Cardiac muscle cell (in vitro differentiated cells and primary cell): ENCODE measurements at regions not wholly inside any gene's neighbourhood (a gene's known extent, or its start where the extent isn't known, plus 50 kb on each side); places are given as distances from the start of the nearest gene placed in this dataset.

ENCODE experiments used
- DNase-seq, 2 donors: peaks; one replicate each; pipeline versions ENCODE4 v3.0.0 to v3.0.0-alpha.2; 2010 to 2017; ENCODE audit warnings: low read depth in 1 of 2, low spot score in 1 of 2
- H3K27ac ChIP-seq: fragments of 200-600 bp; sonication (generic); 2 replicates; pipeline ENCODE4 v1.5.1; 2016
- H3K27me3 ChIP-seq: fragments of 200-600 bp; sonication (generic); 2 replicates; pipeline ENCODE4 v1.6.0; 2016; ENCODE audit warnings: control low read depth
- H3K36me3 ChIP-seq: fragments of 200-600 bp; sonication (generic); 2 replicates; pipeline ENCODE4 v1.5.1; 2016; ENCODE audit warnings: control low read depth
- H3K4me1 ChIP-seq: fragments of 200-600 bp; sonication (generic); 2 replicates; pipeline ENCODE4 v1.8.1; 2017; ENCODE audit warnings: low read depth, mild to moderate bottlenecking, mixed run types
- H3K4me3 ChIP-seq: fragments of 200-600 bp; sonication (generic); 2 replicates; pipeline ENCODE4 v1.5.1; 2016; ENCODE audit warnings: mild to moderate bottlenecking
- H3K9me3 ChIP-seq: fragments of 200-600 bp; sonication (generic); 2 replicates; pipeline ENCODE4 v1.5.1; 2017; ENCODE audit warnings: low read depth, mild to moderate bottlenecking, control low read depth
- TF ChIP-seq, protein P1 (sequence below): IDR thresholded peaks from 2 replicates; pipeline ENCODE4 v1.5.1; 2012; ENCODE audit warnings: low read depth, mild to moderate bottlenecking, low read length

DNA sequence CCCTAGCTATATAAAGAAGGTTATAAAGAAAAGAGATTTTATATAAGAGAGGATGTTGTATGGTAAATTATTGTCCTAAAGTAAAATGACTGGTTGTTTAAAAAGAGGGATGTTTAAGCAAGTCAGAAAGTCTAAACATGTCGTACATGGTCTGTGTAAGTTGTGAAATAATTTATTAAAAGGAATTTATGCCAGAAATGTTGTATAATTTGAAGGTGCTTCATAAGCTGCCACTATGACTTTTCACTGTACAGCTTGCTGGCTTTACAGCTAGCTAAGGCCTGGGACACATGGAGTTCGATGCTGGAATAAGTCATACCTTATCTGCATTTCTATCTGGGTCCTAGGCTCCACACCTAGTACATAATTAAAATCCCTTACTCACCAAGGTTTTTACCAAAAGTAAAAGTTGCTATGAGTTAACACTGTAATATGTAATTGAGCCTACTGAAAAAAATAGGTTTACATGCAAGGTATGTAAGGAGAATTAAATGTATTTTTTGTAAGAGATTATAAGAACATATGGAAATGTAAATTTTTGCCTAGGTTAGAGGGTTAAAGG is 59.0 kb upstream of the EDEM3 start:
- TF ChIP-seq, protein P1, sequence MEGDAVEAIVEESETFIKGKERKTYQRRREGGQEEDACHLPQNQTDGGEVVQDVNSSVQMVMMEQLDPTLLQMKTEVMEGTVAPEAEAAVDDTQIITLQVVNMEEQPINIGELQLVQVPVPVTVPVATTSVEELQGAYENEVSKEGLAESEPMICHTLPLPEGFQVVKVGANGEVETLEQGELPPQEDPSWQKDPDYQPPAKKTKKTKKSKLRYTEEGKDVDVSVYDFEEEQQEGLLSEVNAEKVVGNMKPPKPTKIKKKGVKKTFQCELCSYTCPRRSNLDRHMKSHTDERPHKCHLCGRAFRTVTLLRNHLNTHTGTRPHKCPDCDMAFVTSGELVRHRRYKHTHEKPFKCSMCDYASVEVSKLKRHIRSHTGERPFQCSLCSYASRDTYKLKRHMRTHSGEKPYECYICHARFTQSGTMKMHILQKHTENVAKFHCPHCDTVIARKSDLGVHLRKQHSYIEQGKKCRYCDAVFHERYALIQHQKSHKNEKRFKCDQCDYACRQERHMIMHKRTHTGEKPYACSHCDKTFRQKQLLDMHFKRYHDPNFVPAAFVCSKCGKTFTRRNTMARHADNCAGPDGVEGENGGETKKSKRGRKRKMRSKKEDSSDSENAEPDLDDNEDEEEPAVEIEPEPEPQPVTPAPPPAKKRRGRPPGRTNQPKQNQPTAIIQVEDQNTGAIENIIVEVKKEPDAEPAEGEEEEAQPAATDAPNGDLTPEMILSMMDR = no peak
- H3K4me3 ChIP-seq = no peak overlapping the region
- no peak overlapping the region for H3K27ac ChIP-seq
- no peaks in the 10 kb centered on the region for H3K36me3 ChIP-seq
- no peak for DNase-seq
- no peaks in the 10 kb centered on the region for H3K27me3 ChIP-seq
- no peaks in the 10 kb centered on the region for H3K9me3 ChIP-seq
- H3K4me1 ChIP-seq = no peaks in the 10 kb centered on the region

DNA sequence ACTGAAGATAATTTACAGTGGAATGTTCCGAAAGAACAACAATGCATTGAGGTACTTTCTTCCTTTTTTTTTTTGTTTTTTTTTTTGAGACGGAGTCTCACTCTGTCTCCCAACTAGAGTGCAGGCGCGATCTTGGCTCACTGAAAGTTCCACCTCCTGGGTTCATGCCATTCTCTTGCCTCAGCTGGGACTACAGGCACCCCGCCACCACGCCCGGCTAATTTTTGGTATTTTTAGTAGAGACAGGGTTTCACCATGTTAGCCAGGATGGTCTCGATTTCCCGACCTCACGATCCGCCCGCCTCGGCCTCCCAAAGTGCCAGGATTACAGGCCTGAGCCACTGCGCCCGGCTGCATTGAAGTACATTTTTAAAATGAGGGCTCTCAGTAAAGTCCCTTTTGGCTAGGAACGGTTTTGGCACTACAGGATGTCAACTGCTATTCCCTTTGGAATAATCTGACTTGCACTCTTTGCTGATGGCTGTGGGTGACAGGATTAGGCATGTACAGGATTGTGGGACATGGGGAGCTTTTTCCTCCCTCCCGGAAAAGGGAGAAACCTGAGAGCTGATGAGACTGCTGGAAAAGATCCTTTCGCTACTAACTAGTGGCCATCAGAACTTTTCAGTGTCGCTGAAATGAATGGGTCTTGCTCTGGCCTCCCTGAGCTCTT is 56.9 kb upstream of the EDEM3 start:
- Histone ChIP-seq H3K4me1 (no peaks in the 10 kb centered on the region), H3K4me3 (no peak overlapping the region), H3K36me3 (no peaks in the 10 kb centered on the region), H3K9me3 (no peaks in the 10 kb centered on the region), H3K27ac (no peak overlapping the region), H3K27me3 (no peaks in the 10 kb centered on the region)
- TF ChIP-seq, protein P1 = no peak
- DNase-seq = no peak

DNA sequence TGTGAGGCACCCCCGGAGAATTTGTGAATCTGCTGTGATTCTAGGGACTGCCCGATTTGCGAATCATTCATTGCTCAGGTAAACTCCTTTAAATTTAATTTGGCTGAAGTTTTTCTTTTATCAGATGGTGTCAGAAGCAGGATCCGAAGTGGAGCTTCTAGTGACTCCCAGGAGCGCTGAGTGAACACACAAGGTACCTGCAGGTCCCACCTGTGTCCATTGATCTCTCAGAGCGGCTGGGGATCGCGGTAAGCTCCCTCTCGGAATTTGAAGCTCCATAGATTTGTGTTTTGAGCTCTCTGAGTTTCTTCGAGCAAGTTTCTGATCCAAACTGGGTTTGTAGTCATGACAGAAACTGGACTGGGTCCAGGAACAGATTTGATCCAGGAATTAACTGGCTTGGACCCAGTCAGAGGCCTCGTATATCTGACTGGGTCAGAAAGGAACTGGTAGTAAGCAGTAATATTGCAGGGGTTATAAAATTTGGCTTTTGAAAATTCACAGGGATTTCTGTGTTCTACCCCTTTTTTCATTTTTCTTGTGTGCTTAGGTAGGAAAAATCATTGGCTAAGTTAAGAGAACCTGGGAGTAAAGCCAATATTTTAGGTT is 56.2 kb upstream of the EDEM3 start:
- no peaks in the 10 kb centered on the region for H3K36me3 ChIP-seq
- DNase-seq = peak in 1 of 2 donors; percentile 41
- no peak overlapping the region for H3K4me3 ChIP-seq
- no peaks in the 10 kb centered on the region for H3K27me3 ChIP-seq
- H3K27ac ChIP-seq = no peak overlapping the region
- H3K9me3 ChIP-seq = no peaks in the 10 kb centered on the region
- TF ChIP-seq, protein P1 = no peak
- H3K4me1 ChIP-seq = no peaks in the 10 kb centered on the region

DNA sequence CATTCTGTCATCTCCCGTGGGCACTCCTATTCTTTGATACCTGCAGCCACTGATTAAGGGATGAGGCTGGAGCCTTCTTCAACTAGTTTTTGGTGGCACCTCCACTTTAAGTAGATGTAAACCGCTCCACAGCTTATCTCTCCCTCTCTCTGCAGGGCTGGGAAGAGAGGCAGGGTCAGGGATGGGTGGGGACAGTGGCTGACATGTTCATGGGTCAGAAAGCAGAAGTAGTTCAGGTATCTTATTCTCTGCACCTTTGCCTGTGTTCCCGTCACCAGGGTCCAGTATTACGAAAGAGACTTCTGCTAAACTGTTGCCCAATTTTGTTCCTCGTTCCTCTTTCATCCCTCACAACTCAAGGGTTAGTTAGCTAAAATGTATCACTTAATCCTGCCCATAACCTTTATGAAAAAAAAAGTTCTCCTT is 51.7 kb upstream of the EDEM3 start:
- Histone ChIP-seq H3K4me1 (no peaks in the 10 kb centered on the region), H3K9me3 (no peaks in the 10 kb centered on the region), H3K4me3 (no peak overlapping the region), H3K27me3 (no peaks in the 10 kb centered on the region), H3K27ac (no peak overlapping the region), H3K36me3 (no peaks in the 10 kb centered on the region)
- TF ChIP-seq, protein P1 = no peak
- DNase-seq = peak in 1 of 2 donors; percentile 19

DNA sequence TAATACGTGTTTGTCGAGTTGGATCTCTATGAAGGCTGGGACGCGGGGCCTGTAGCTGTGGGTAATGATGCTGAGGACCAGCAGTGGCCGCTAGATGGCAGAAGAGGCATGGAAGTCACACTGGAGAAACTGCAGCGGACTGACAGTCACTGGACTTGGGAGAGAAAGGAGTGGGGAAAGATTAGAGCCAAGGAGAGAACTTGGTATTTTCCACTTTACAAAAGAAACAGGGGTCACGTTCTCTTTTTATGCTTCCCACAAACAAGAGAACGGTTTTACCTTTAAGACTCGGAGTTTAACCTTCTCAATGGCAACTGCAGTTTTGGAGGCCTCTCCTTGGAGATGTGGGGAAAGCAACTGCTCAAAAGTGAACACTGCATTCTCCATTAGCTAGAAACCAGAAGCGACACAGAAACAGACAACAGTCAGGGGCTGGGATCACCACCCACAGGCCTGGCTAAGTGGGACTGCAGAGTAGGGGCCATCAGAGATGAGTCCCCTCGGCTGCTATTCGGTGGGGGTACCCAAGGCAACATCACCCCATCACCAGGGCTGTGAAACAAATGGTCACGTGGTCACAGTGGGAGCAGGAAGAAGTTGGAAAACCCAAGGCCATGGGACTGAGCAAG is 51.1 kb upstream of the EDEM3 start:
- Histone ChIP-seq H3K4me3 (no peak overlapping the region), H3K4me1 (no peaks in the 10 kb centered on the region), H3K9me3 (no peaks in the 10 kb centered on the region), H3K27me3 (peaks cover 3% of the 10 kb centered on the region), H3K27ac (no peak overlapping the region), H3K36me3 (no peaks in the 10 kb centered on the region)
- TF ChIP-seq, protein P1 = peak; percentile 83
- peak; percentile 89 to 93 for DNase-seq
